Fibroblast of lung (primary cell): ENCODE measurements at regions not wholly inside any gene's neighbourhood (a gene's known extent, or its start where the extent isn't known, plus 50 kb on each side); places are given as distances from the start of the nearest gene placed in this dataset.
A peak's percentile ranks its signal among the peaks of the same experiment; 100 is the strongest.

Experiments used
- DNase-seq, 2 donors: peaks; one replicate each; pipeline versions ENCODE4 v3.0.0 to v3.0.0-alpha.2; 2010; ENCODE audit warnings: low read depth in 2 of 2
- H2AFZ ChIP-seq: 2 replicates; pipeline ENCODE4 v1.5.1; 2012; ENCODE audit warnings: low read length, control low read depth, inconsistent platforms
- H3K27ac ChIP-seq: 2 replicates; pipeline ENCODE4 v1.5.1; 2011; ENCODE audit warnings: low read length, control low read depth; ENCODE audit not compliant: insufficient read depth
- H3K27me3 ChIP-seq: 2 replicates; pipeline ENCODE4 v1.5.1; 2011; ENCODE audit warnings: mild to moderate bottlenecking, low read length; ENCODE audit not compliant: control insufficient read depth, insufficient read depth
- H3K36me3 ChIP-seq: 2 replicates; pipeline ENCODE4 v1.5.1; 2011; ENCODE audit warnings: low read length; ENCODE audit not compliant: control insufficient read depth, insufficient read depth
- H3K4me1 ChIP-seq: 2 replicates; pipeline ENCODE4 v1.5.1; 2011; ENCODE audit warnings: low read length; ENCODE audit not compliant: control insufficient read depth, insufficient read depth; ENCODE audit errors: extremely low read depth
- H3K4me2 ChIP-seq: 2 replicates; pipeline ENCODE4 v1.5.1; 2011; ENCODE audit warnings: low read length, control low read depth; ENCODE audit not compliant: insufficient read depth; ENCODE audit errors: extremely low read depth
- H3K4me3 ChIP-seq, 4 experiments: fragments of 200-600 bp in 1 of 4; sonication (generic) in 1 of 4; replicated peaks in 1 of 4; 2 replicates each; pipeline ENCODE4 v1.5.1; 2011 to 2016; ENCODE audit warnings: low read length in 4 of 4, low read depth in 3 of 4, mild to moderate bottlenecking in 3 of 4, control low read depth in 2 of 4, inconsistent platforms in 1 of 4, mixed read lengths in 1 of 4; ENCODE audit not compliant: insufficient read depth in 1 of 4; ENCODE audit errors: control extremely low read depth in 1 of 4
- H3K79me2 ChIP-seq: 2 replicates; pipeline ENCODE4 v1.5.1; 2012; ENCODE audit warnings: mild to moderate bottlenecking, low read length, inconsistent platforms; ENCODE audit not compliant: control insufficient read depth, insufficient read depth
- H3K9ac ChIP-seq: 2 replicates; pipeline ENCODE4 v1.5.1; 2011; ENCODE audit warnings: mild to moderate bottlenecking, low read length, control low read depth; ENCODE audit not compliant: insufficient read depth
- H3K9me3 ChIP-seq: 2 replicates; pipeline ENCODE4 v1.5.1; 2012; ENCODE audit warnings: low read depth, low read length; ENCODE audit not compliant: control insufficient read depth, insufficient read depth
- H4K20me1 ChIP-seq: 2 replicates; pipeline ENCODE4 v1.5.1; 2011; ENCODE audit warnings: low read length; ENCODE audit not compliant: control insufficient read depth, insufficient read depth; ENCODE audit errors: extremely low read depth
- CTCF ChIP-seq, 2 donors: IDR thresholded peaks in 1 of 2; conservative IDR thresholded peaks in 1 of 2; 1 replicate in 1 of 2; 2 replicates in 1 of 2; pipeline ENCODE4 v1.5.1; 2011 to 2012; ENCODE audit warnings: low read length in 2 of 2, control low read depth in 1 of 2, inconsistent platforms in 1 of 2, low read depth in 1 of 2, mild to moderate bottlenecking in 1 of 2
- EZH2 ChIP-seq: IDR thresholded peaks from 2 replicates; pipeline ENCODE4 v1.5.1; 2012; ENCODE audit warnings: low read length, control low read depth, mild to moderate bottlenecking; ENCODE audit errors: missing control alignments

- H3K4me1 ChIP-seq, result peaks cover 15% of the 10 kb centered on the region
- H3K4me3 ChIP-seq, result no peak overlapping the region
- no peaks in the 10 kb centered on the region for H3K27me3 ChIP-seq
- H3K9me3 ChIP-seq, result no peaks in the 10 kb centered on the region
- no peak overlapping the region for H3K4me2 ChIP-seq
- H3K27ac ChIP-seq, result peak overlapping the region; percentile 69
- DNase-seq, result peak; percentile 82 to 94
- no peaks in the 10 kb centered on the region for H3K79me2 ChIP-seq
- H3K36me3 ChIP-seq, result no peaks in the 10 kb centered on the region
- no peaks in the 10 kb centered on the region for H4K20me1 ChIP-seq
- H3K9ac ChIP-seq, result no peak overlapping the region
- TF ChIP-seq CTCF (conservative IDR thresholded peaks at IDR 0.05 in 1 of 2, IDR thresholded peaks at IDR 0.05 in 1 of 2; ENCODE audit: low read depth in 1 of 2, low read length in 2 of 2), result no peak
- TF ChIP-seq EZH2, result no peak
- no peak overlapping the region for H2AFZ ChIP-seq
Observed at GRCh38 chr15:38868326-38869114, 303.9 kb upstream of the RASGRP1 start.

- H3K9ac ChIP-seq, result no peak overlapping the region
- no peak for TF ChIP-seq EZH2
- no peak for TF ChIP-seq CTCF (conservative IDR thresholded peaks at IDR 0.05 in 1 of 2, IDR thresholded peaks at IDR 0.05 in 1 of 2; ENCODE audit: low read depth in 1 of 2, low read length in 2 of 2)
Observed at GRCh38 chr15:38871638-38872037, 307.0 kb upstream of the RASGRP1 start.

GRCh38 chr15:38872732-38873131 lies 308.1 kb upstream of the RASGRP1 start:
- Histone ChIP-seq H3K9ac (no peak overlapping the region), H3K27me3 (no peaks in the 10 kb centered on the region), H3K4me1 (peaks cover 10% of the 10 kb centered on the region), H4K20me1 (no peaks in the 10 kb centered on the region), H3K79me2 (no peaks in the 10 kb centered on the region), H3K9me3 (no peaks in the 10 kb centered on the region), H3K27ac (no peak overlapping the region), H3K36me3 (no peaks in the 10 kb centered on the region), H2AFZ (no peak overlapping the region), H3K4me3 (no peak overlapping the region), H3K4me2 (no peak overlapping the region)
- DNase-seq, result no peak
- TF ChIP-seq CTCF (conservative IDR thresholded peaks at IDR 0.05 in 1 of 2, IDR thresholded peaks at IDR 0.05 in 1 of 2; ENCODE audit: low read depth in 1 of 2, low read length in 2 of 2), result no peak
- no peak for TF ChIP-seq EZH2

More at GRCh38 chr15:38871638-38872037, 307.0 kb upstream of the RASGRP1 start:
- no peaks in the 10 kb centered on the region for H3K79me2 ChIP-seq
- H2AFZ ChIP-seq, result no peak overlapping the region
- no peaks in the 10 kb centered on the region for H4K20me1 ChIP-seq
- H3K27me3 ChIP-seq, result no peaks in the 10 kb centered on the region
- H3K4me1 ChIP-seq, result peaks cover 8% of the 10 kb centered on the region
- DNase-seq, result no peak
- H3K4me3 ChIP-seq, result no peak overlapping the region
- no peak overlapping the region for H3K27ac ChIP-seq
- H3K9me3 ChIP-seq, result no peaks in the 10 kb centered on the region
- H3K4me2 ChIP-seq, result no peak overlapping the region
- H3K36me3 ChIP-seq, result no peaks in the 10 kb centered on the region
